ENCODE measurements at regions not wholly inside any gene's neighbourhood (a gene's known extent, or its start where the extent isn't known, plus 50 kb on each side); places are given as distances from the start of the nearest gene placed in this dataset.
A peak's percentile ranks its signal among the peaks of the same experiment; 100 is the strongest.

GRCh38 chr14:26811756-26812305, 214.0 kb upstream of the NOVA1 start:
- Histone ChIP-seq H3K9me3 (ENCODE audit: insufficient read depth, low read depth, low read length) (no peaks in the 10 kb centered on the region), H3K27ac (ENCODE audit: low read depth, low read length) (no peak overlapping the region), H2BK5ac (ENCODE audit: low read depth, low read length, poor library complexity) (no peak overlapping the region), H3K79me1 (ENCODE audit: low read length) (no peaks in the 10 kb centered on the region), H3K4me1 (ENCODE audit: control insufficient read depth in 1 of 2, insufficient read depth in 2 of 2, low read length in 2 of 2) (no peaks in the 10 kb centered on the region), H3K9ac (ENCODE audit: low read length) (no peak overlapping the region), H2AFZ (ENCODE audit: insufficient read depth, low read length, poor library complexity) (no peak overlapping the region), H4K12ac (ENCODE audit: low read depth, low read length) (no peak overlapping the region), H3K36me3 (ENCODE audit: control insufficient read depth in 1 of 2, insufficient read depth in 2 of 2, low read length in 2 of 2) (no peaks in the 10 kb centered on the region), H3K18ac (ENCODE audit: low read length) (no peak overlapping the region), H3K79me2 (ENCODE audit: control insufficient read depth, insufficient read depth, low read length, poor library complexity) (no peaks in the 10 kb centered on the region), H3K14ac (ENCODE audit: low read length) (no peak overlapping the region), H3K4me3 (ENCODE audit: low read depth, low read length) (no peak overlapping the region), H3K27me3 (ENCODE audit: insufficient read depth, low read length) (no peaks in the 10 kb centered on the region), H4K91ac (ENCODE audit: low read depth, low read length) (no peak overlapping the region), H3K4ac (ENCODE audit: low read depth, low read length) (no peak overlapping the region), H4K8ac (ENCODE audit: low read depth, low read length) (no peak overlapping the region), H2BK120ac (ENCODE audit: insufficient read depth, low read length, poor library complexity) (no peak overlapping the region), H2AK5ac (ENCODE audit: low read length) (no peak overlapping the region), H3K23ac (ENCODE audit: low read length) (no peak overlapping the region), H2BK12ac (ENCODE audit: low read length) (no peak overlapping the region), H3K4me2 (ENCODE audit: low read length) (no peak overlapping the region)
- DNase-seq: no peak
- WGBS (ENCODE audit: extremely low coverage, insufficient coverage, insufficient read length): no CpG with 5 or more reads among the region's 3 CpGs

DNA sequence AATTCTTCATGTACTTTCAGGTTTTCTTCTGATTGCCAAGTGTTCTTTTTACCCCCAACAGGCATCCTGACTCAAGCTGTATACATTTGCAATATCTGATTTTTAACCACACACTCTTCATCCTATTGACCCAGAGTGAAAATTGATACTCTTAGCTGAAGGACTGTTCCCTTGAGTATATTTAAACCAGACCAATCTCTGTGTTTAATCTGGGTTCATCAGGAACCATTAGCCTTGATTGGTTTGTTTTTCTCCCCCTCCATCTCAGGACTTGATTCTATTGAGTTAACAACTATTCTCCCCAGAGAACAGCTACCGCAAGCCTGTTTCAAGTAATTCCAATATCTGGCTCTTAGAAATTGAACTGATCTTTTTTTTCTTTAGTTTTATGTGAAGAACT, 222.3 kb upstream of the NOVA1 start:
- Histone ChIP-seq H3K4ac (ENCODE audit: low read depth, low read length) (no peak overlapping the region), H4K91ac (ENCODE audit: low read depth, low read length) (no peak overlapping the region), H2BK120ac (ENCODE audit: insufficient read depth, low read length, poor library complexity) (no peak overlapping the region), H3K4me3 (ENCODE audit: low read depth, low read length) (no peak overlapping the region), H4K8ac (ENCODE audit: low read depth, low read length) (no peak overlapping the region), H3K23ac (ENCODE audit: low read length) (no peak overlapping the region), H3K27me3 (ENCODE audit: insufficient read depth, low read length) (no peaks in the 10 kb centered on the region), H3K79me1 (ENCODE audit: low read length) (no peaks in the 10 kb centered on the region), H2AK5ac (ENCODE audit: low read length) (no peak overlapping the region), H3K9me3 (ENCODE audit: insufficient read depth, low read depth, low read length) (no peaks in the 10 kb centered on the region), H3K79me2 (ENCODE audit: control insufficient read depth, insufficient read depth, low read length, poor library complexity) (no peaks in the 10 kb centered on the region), H3K18ac (ENCODE audit: low read length) (no peak overlapping the region), H3K27ac (ENCODE audit: low read depth, low read length) (no peak overlapping the region), H2BK12ac (ENCODE audit: low read length) (no peak overlapping the region), H3K4me1 (ENCODE audit: control insufficient read depth in 1 of 2, insufficient read depth in 2 of 2, low read length in 2 of 2) (no peaks in the 10 kb centered on the region), H2AFZ (ENCODE audit: insufficient read depth, low read length, poor library complexity) (no peak overlapping the region), H4K12ac (ENCODE audit: low read depth, low read length) (no peak overlapping the region), H2BK5ac (ENCODE audit: low read depth, low read length, poor library complexity) (no peak overlapping the region), H3K36me3 (ENCODE audit: control insufficient read depth in 1 of 2, insufficient read depth in 2 of 2, low read length in 2 of 2) (no peaks in the 10 kb centered on the region), H3K14ac (ENCODE audit: low read length) (no peak overlapping the region), H3K4me2 (ENCODE audit: low read length) (no peak overlapping the region), H3K9ac (ENCODE audit: low read length) (no peak overlapping the region)
- DNase-seq: no peak
- no CpG with 5 or more reads among the region's 1 CpG for WGBS (ENCODE audit: extremely low coverage, insufficient coverage, insufficient read length)

DNA sequence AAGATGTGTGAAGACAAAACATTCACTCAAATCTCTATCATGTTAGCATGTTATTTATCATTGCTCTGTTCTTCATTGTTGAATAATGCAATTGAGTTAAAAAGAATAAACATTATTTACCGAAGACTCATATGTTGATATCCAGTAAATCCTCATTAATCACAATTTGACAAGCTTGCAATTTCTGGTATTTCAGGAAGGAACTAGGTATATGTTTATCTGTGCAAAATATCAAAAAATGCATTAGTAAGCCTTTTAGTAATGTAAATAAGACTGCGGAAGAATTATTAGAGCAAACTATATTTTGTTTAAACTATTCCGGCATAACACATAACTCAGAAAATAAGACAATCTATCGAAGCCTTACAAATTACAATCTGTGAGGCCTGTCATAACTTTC, 222.7 kb upstream of the NOVA1 start:
- H3K4me1 ChIP-seq (ENCODE audit: control insufficient read depth in 1 of 2, insufficient read depth in 2 of 2, low read length in 2 of 2): no peaks in the 10 kb centered on the region
- WGBS (ENCODE audit: extremely low coverage, insufficient coverage, insufficient read length): no CpG with 5 or more reads among the region's 4 CpGs
- no peak overlapping the region for H2BK120ac ChIP-seq (ENCODE audit: insufficient read depth, low read length, poor library complexity)
- H4K8ac ChIP-seq (ENCODE audit: low read depth, low read length): no peak overlapping the region
- H3K23ac ChIP-seq (ENCODE audit: low read length): no peak overlapping the region
- H2BK12ac ChIP-seq (ENCODE audit: low read length): no peak overlapping the region
- no peak overlapping the region for H3K4me3 ChIP-seq (ENCODE audit: low read depth, low read length)
- H3K9me3 ChIP-seq (ENCODE audit: insufficient read depth, low read depth, low read length): no peaks in the 10 kb centered on the region
- H3K79me2 ChIP-seq (ENCODE audit: control insufficient read depth, insufficient read depth, low read length, poor library complexity): no peaks in the 10 kb centered on the region
- no peaks in the 10 kb centered on the region for H3K27me3 ChIP-seq (ENCODE audit: insufficient read depth, low read length)
- H3K36me3 ChIP-seq (ENCODE audit: control insufficient read depth in 1 of 2, insufficient read depth in 2 of 2, low read length in 2 of 2): no peaks in the 10 kb centered on the region
- no peak overlapping the region for H3K4ac ChIP-seq (ENCODE audit: low read depth, low read length)
- no peaks in the 10 kb centered on the region for H3K79me1 ChIP-seq (ENCODE audit: low read length)
- no peak overlapping the region for H4K91ac ChIP-seq (ENCODE audit: low read depth, low read length)
- H2BK5ac ChIP-seq (ENCODE audit: low read depth, low read length, poor library complexity): no peak overlapping the region
- H3K18ac ChIP-seq (ENCODE audit: low read length): no peak overlapping the region
- no peak overlapping the region for H3K4me2 ChIP-seq (ENCODE audit: low read length)
- H3K9ac ChIP-seq (ENCODE audit: low read length): no peak overlapping the region
- no peak overlapping the region for H2AK5ac ChIP-seq (ENCODE audit: low read length)
- DNase-seq: peak in 1 of 2 donors; percentile 48
- H3K14ac ChIP-seq (ENCODE audit: low read length): no peak overlapping the region
- H2AFZ ChIP-seq (ENCODE audit: insufficient read depth, low read length, poor library complexity): no peak overlapping the region
- no peak overlapping the region for H4K12ac ChIP-seq (ENCODE audit: low read depth, low read length)
- H3K27ac ChIP-seq (ENCODE audit: low read depth, low read length): no peak overlapping the region

DNA sequence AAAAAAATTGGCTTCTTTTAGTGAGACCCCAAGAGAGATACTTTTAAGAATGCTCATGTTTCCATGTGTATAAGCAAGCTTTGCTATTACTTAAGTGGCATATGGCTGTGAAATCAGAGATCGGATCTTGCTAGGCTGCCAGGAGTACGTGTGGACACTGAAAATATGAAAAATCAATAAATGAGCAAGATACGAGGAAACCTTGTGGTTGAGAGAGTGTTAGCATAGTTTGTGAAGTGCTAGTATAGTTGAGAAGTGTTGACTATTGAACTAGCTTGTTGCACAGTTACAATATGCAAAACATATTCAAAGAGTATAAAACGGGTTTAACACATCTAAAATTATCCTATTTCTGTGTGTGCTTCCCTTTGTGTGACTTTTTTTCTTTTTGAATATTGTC, 230.9 kb upstream of the NOVA1 start:
- no peaks in the 10 kb centered on the region for H3K79me2 ChIP-seq (ENCODE audit: control insufficient read depth, insufficient read depth, low read length, poor library complexity)
- no peak overlapping the region for H4K91ac ChIP-seq (ENCODE audit: low read depth, low read length)
- no peak overlapping the region for H3K4me3 ChIP-seq (ENCODE audit: low read depth, low read length)
- no peaks in the 10 kb centered on the region for H3K9me3 ChIP-seq (ENCODE audit: insufficient read depth, low read depth, low read length)
- no peak overlapping the region for H3K4me2 ChIP-seq (ENCODE audit: low read length)
- H3K79me1 ChIP-seq (ENCODE audit: low read length): no peaks in the 10 kb centered on the region
- H3K27ac ChIP-seq (ENCODE audit: low read depth, low read length): no peak overlapping the region
- no peaks in the 10 kb centered on the region for H3K27me3 ChIP-seq (ENCODE audit: insufficient read depth, low read length)
- H2BK5ac ChIP-seq (ENCODE audit: low read depth, low read length, poor library complexity): no peak overlapping the region
- H2BK12ac ChIP-seq (ENCODE audit: low read length): no peak overlapping the region
- H3K4me1 ChIP-seq (ENCODE audit: control insufficient read depth in 1 of 2, insufficient read depth in 2 of 2, low read length in 2 of 2): no peaks in the 10 kb centered on the region
- H3K18ac ChIP-seq (ENCODE audit: low read length): no peak overlapping the region
- no peak overlapping the region for H4K12ac ChIP-seq (ENCODE audit: low read depth, low read length)
- no peaks in the 10 kb centered on the region for H3K36me3 ChIP-seq (ENCODE audit: control insufficient read depth in 1 of 2, insufficient read depth in 2 of 2, low read length in 2 of 2)
- no peak overlapping the region for H3K4ac ChIP-seq (ENCODE audit: low read depth, low read length)
- no peak overlapping the region for H3K9ac ChIP-seq (ENCODE audit: low read length)
- no peak overlapping the region for H2AFZ ChIP-seq (ENCODE audit: insufficient read depth, low read length, poor library complexity)
- no peak for DNase-seq
- H3K23ac ChIP-seq (ENCODE audit: low read length): no peak overlapping the region
- no peak overlapping the region for H4K8ac ChIP-seq (ENCODE audit: low read depth, low read length)
- no CpG with 5 or more reads among the region's 4 CpGs for WGBS (ENCODE audit: extremely low coverage, insufficient coverage, insufficient read length)
- no peak overlapping the region for H2BK120ac ChIP-seq (ENCODE audit: insufficient read depth, low read length, poor library complexity)
- H2AK5ac ChIP-seq (ENCODE audit: low read length): no peak overlapping the region
- H3K14ac ChIP-seq (ENCODE audit: low read length): no peak overlapping the region
